Breast epithelium (tissue), 3 donors: ENCODE measurements at regions not wholly inside any gene's neighbourhood (a gene's known extent, or its start where the extent isn't known, plus 50 kb on each side); places are given as distances from the start of the nearest gene placed in this dataset.

Source experiments
- POLR2A ChIP-seq: fragments of 450-650 bp; IDR thresholded peaks from one replicate; pipeline ENCODE4 v1.6.1; 2016; ENCODE audit warnings: antibody characterized with exemption, mild to moderate bottlenecking, moderate library complexity
- POLR2AphosphoS5 ChIP-seq, 3 donors: sonication (generic); formaldehyde crosslinking; IDR thresholded peaks; one replicate each; pipeline ENCODE4 v1.6.1; 2017; ENCODE audit warnings: antibody characterized with exemption in 3 of 3
- TF ChIP-seq, protein P1 (sequence below), 3 donors: fragments of 450-650 bp; IDR thresholded peaks; one replicate each; pipeline ENCODE4 v1.5.1; 2016 to 2017; ENCODE audit warnings: antibody characterized with exemption in 3 of 3, mild to moderate bottlenecking in 3 of 3, moderate library complexity in 3 of 3

DNA sequence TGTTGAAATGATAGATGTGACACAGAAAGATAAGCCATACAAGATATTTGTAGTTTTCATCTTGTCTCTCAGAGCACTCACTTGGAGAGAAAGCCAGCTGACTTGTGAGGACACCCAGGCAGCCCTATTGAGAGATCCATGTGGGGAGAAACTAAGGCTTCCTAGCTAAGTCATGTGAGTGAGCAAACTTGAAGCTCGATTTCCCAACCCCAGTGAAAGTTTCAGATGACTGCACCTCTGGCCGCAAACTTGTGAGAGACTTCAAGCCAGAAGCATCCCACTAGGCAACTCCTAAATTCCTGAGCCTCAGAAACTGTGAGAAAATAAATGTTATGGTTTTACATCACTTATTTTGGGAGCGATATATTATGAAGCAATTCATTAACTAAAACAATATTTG is 832.3 kb downstream of the LTN1 start:
- TF ChIP-seq, protein P1, sequence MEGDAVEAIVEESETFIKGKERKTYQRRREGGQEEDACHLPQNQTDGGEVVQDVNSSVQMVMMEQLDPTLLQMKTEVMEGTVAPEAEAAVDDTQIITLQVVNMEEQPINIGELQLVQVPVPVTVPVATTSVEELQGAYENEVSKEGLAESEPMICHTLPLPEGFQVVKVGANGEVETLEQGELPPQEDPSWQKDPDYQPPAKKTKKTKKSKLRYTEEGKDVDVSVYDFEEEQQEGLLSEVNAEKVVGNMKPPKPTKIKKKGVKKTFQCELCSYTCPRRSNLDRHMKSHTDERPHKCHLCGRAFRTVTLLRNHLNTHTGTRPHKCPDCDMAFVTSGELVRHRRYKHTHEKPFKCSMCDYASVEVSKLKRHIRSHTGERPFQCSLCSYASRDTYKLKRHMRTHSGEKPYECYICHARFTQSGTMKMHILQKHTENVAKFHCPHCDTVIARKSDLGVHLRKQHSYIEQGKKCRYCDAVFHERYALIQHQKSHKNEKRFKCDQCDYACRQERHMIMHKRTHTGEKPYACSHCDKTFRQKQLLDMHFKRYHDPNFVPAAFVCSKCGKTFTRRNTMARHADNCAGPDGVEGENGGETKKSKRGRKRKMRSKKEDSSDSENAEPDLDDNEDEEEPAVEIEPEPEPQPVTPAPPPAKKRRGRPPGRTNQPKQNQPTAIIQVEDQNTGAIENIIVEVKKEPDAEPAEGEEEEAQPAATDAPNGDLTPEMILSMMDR (IDR thresholded peaks at IDR 0.05): no peak
- no peak for TF ChIP-seq POLR2A
- TF ChIP-seq POLR2AphosphoS5 (IDR thresholded peaks at IDR 0.05): no peak
